ENCODE measurements at regions not wholly inside any gene's neighbourhood (a gene's known extent, or its start where the extent isn't known, plus 50 kb on each side); places are given as distances from the start of the nearest gene placed in this dataset.

GRCh38 chr9:129464972-129465833 lies 155.7 kb downstream of the C9orf50 start:
- Histone ChIP-seq H3K4me3 (ENCODE audit: low read depth, low read length) (no peak overlapping the region), H3K27ac (ENCODE audit: extremely low read depth, low read depth, low read length) (no peak overlapping the region), H3K4me1 (ENCODE audit: control insufficient read depth, insufficient read depth, low read length) (peaks cover 7% of the 10 kb centered on the region), H3K9me3 (ENCODE audit: control insufficient read depth, insufficient read depth, low read depth, low read length) (no peaks in the 10 kb centered on the region), H3K36me3 (ENCODE audit: control insufficient read depth in 2 of 2, insufficient read depth in 1 of 2, low read length in 2 of 2) (no peaks in the 10 kb centered on the region)
- peak; percentile 66; the same call in 1 of the 2 replicates for TF ChIP-seq EGR2 (tag by site-specific recombination; IDR thresholded peaks at IDR 0.05; ENCODE audit: low read depth)
- TF ChIP-seq ZFHX2 (tag by site-specific recombination; conservative IDR thresholded peaks at IDR 0.05): peak; percentile 67
- 0 out of 2 replicates have a peak, but pooled peaks have one; percentile 58 for TF ChIP-seq ZNF768 (tag by site-specific recombination; IDR thresholded peaks at IDR 0.05)
- no peak for TF ChIP-seq GLI4 (tag by site-specific recombination; IDR thresholded peaks at IDR 0.05)
- TF ChIP-seq GLIS1 (tag by site-specific recombination; IDR thresholded peaks at IDR 0.05): peak; percentile 32; the same call in 1 of the 2 replicates
- no peak for TF ChIP-seq ZNF488 (tag by site-specific recombination; IDR thresholded peaks at IDR 0.05)
- POLR2A ChIA-PET: interaction anchor here (0.8 to 1.7 kb wide), 2 partner anchors 10 to 31 kb away, joined by 4 to 5 read pairs; no protein-coding TSS in a partner anchor
- CTCF ChIA-PET: no interaction called here

- ChIA-PET CTCF (no interaction called here), POLR2A (interaction anchor here (0.7 to 0.8 kb wide), 2 partner anchors 11 to 33 kb away, joined by 4 to 7 read pairs; no protein-coding TSS in a partner anchor)
- no peaks in the 10 kb centered on the region for H3K36me3 ChIP-seq (ENCODE audit: control insufficient read depth in 2 of 2, insufficient read depth in 1 of 2, low read length in 2 of 2)
- no peaks in the 10 kb centered on the region for H3K9me3 ChIP-seq (ENCODE audit: control insufficient read depth, insufficient read depth, low read depth, low read length)
- H3K4me3 ChIP-seq (ENCODE audit: low read depth, low read length): no peak overlapping the region
- no peak overlapping the region for H3K27ac ChIP-seq (ENCODE audit: extremely low read depth, low read depth, low read length)
- TF ChIP-seq ZNF211 (tag by site-specific recombination; IDR thresholded peaks at IDR 0.05; ENCODE audit: low read depth) (no peak), ZNF146 (tag by site-specific recombination; IDR thresholded peaks at IDR 0.05) (no peak), SETDB1 (IDR thresholded peaks at IDR 0.05; ENCODE audit: insufficient read length, low read length) (no peak), ZNF596 (tag by site-specific recombination; IDR thresholded peaks at IDR 0.05) (no peak), ZNF530 (tag by site-specific recombination; IDR thresholded peaks at IDR 0.05; ENCODE audit: low read depth) (no peak), ZNF169 (tag by site-specific recombination; IDR thresholded peaks at IDR 0.05) (no peak)
- peaks cover 13% of the 10 kb centered on the region for H3K4me1 ChIP-seq (ENCODE audit: control insufficient read depth, insufficient read depth, low read length)
These were observed 156.9 kb downstream of the C9orf50 start for GRCh38 chr9:129463994-129464393.

- Histone ChIP-seq H3K36me3 (ENCODE audit: control insufficient read depth in 2 of 2, insufficient read depth in 1 of 2, low read length in 2 of 2) (no peaks in the 10 kb centered on the region), H3K4me1 (ENCODE audit: control insufficient read depth, insufficient read depth, low read length) (peaks cover 16% of the 10 kb centered on the region), H3K4me3 (ENCODE audit: low read depth, low read length) (no peak overlapping the region), H3K27ac (ENCODE audit: extremely low read depth, low read depth, low read length) (no peak overlapping the region), H3K9me3 (ENCODE audit: control insufficient read depth, insufficient read depth, low read depth, low read length) (no peaks in the 10 kb centered on the region)
- POLR2A ChIA-PET: interaction anchor here (0.7 kb wide), 1 partner anchor 33 kb away, joined by 7 read pairs; no protein-coding TSS in a partner anchor
- CTCF ChIA-PET: no interaction called here
- TF ChIP-seq ZNF174 (tag by site-specific recombination; IDR thresholded peaks at IDR 0.05) (no peak), AEBP2 (tag by site-specific recombination; IDR thresholded peaks at IDR 0.05; ENCODE audit: borderline replicate concordance) (no peak), ZNF623 (tag by site-specific recombination; IDR thresholded peaks at IDR 0.05) (peak; percentile 96), ZNF140 (tag by site-specific recombination; IDR thresholded peaks at IDR 0.05) (no peak), ZNF248 (tag by site-specific recombination; IDR thresholded peaks at IDR 0.05) (no peak), ZNF423 (tag by site-specific recombination; IDR thresholded peaks at IDR 0.05) (no peak)
These were observed 157.4 kb downstream of the C9orf50 start for GRCh38 chr9:129463477-129463876.
